ENCODE measurements at regions not wholly inside any gene's neighbourhood (a gene's known extent, or its start where the extent isn't known, plus 50 kb on each side); places are given as distances from the start of the nearest gene placed in this dataset.

- DNase-seq (ENCODE audit: low spot score) (no peak), FAIRE-seq (no peak), ATAC-seq (no peak)
- intact Hi-C loops (cut with micrococcal nuclease; ENCODE audit: unreplicated experiment), result no loop called here
- H3K36me3 ChIP-seq (replicated peaks in 1 of 2; ENCODE audit: control insufficient read depth in 1 of 2, insufficient read depth in 2 of 2, low read length in 2 of 2), result no peaks in the 10 kb centered on the region
- WGBS (ENCODE audit: low lambda C conversion rate), result 0% methylated on average over 3 of the region's 3 CpGs
- H3K4me1 ChIP-seq (ENCODE audit: insufficient read depth, low read length), result no peaks in the 10 kb centered on the region
- no TSS peak for BruUV-seq (replicated peaks)
- POLR2A ChIA-PET, result no interaction called here
- no peak overlapping the region for H3K4me2 ChIP-seq (ENCODE audit: low read depth, low read length)
- no peaks in the 10 kb centered on the region for H3K27me3 ChIP-seq (ENCODE audit: control insufficient read depth in 1 of 2, insufficient read depth in 2 of 2, low read length in 2 of 2)
- H3K9me3 ChIP-seq (ENCODE audit: low read length), result peaks cover 28% of the 10 kb centered on the region; the same call in 1 of the 2 replicates
- in situ Hi-C loops (cut with HindIII; ENCODE audit: extremely low pct_ligation_motif_present, low pct_unique_long_range_greater_than_20kb), result no loop called here
- no peak overlapping the region for H3K4me3 ChIP-seq (replicated peaks in 1 of 3; ENCODE audit: insufficient read depth in 1 of 3, low read depth in 2 of 3, low read length in 3 of 3)
- CTCF ChIA-PET (ENCODE audit: low intra/inter-chr PET ratio, low total read pairs), result no interaction called here
- no peaks in the 10 kb centered on the region for H4K20me1 ChIP-seq (ENCODE audit: insufficient read depth, low read length)
- H2AFZ ChIP-seq (ENCODE audit: low read length), result no peak overlapping the region
- TF ChIP-seq GZF1 (CRISPR knock-in tag; IDR thresholded peaks at IDR 0.05) (no peak), ZFAT (CRISPR knock-in tag; conservative IDR thresholded peaks at IDR 0.05) (no peak), TRIM24 (CRISPR knock-in tag; IDR thresholded peaks at IDR 0.05) (no peak)
- H3K27ac ChIP-seq (ENCODE audit: extremely low read length, insufficient read depth, low read length), result no peak overlapping the region
- H3K79me2 ChIP-seq (ENCODE audit: insufficient read depth, low read length), result no peaks in the 10 kb centered on the region
- no peak overlapping the region for H3K9ac ChIP-seq (ENCODE audit: insufficient read depth, low read depth, low read length)
Observed at GRCh38 chr9:25613709-25614108, 64.5 kb downstream of the TUSC1 start.

- DNase-seq (ENCODE audit: low spot score) (no peak), FAIRE-seq (no peak), ATAC-seq (no peak)
- no peaks in the 10 kb centered on the region for H3K4me1 ChIP-seq (ENCODE audit: insufficient read depth, low read length)
- ChIA-PET CTCF (ENCODE audit: low intra/inter-chr PET ratio, low total read pairs) (no interaction called here), POLR2A (no interaction called here)
- no peaks in the 10 kb centered on the region for H3K36me3 ChIP-seq (replicated peaks in 1 of 2; ENCODE audit: control insufficient read depth in 1 of 2, insufficient read depth in 2 of 2, low read length in 2 of 2)
- no peak overlapping the region for H2AFZ ChIP-seq (ENCODE audit: low read length)
- H3K4me2 ChIP-seq (ENCODE audit: low read depth, low read length), result no peak overlapping the region
- intact Hi-C loops (cut with micrococcal nuclease; ENCODE audit: unreplicated experiment) (no loop called here), in situ Hi-C loops (cut with HindIII; ENCODE audit: extremely low pct_ligation_motif_present, low pct_unique_long_range_greater_than_20kb) (no loop called here)
- no peak overlapping the region for H3K4me3 ChIP-seq (replicated peaks in 1 of 3; ENCODE audit: insufficient read depth in 1 of 3, low read depth in 2 of 3, low read length in 3 of 3)
- BruUV-seq (replicated peaks), result no TSS peak
- no peaks in the 10 kb centered on the region for H3K79me2 ChIP-seq (ENCODE audit: insufficient read depth, low read length)
- H3K27ac ChIP-seq (ENCODE audit: extremely low read length, insufficient read depth, low read length), result no peak overlapping the region
- H4K20me1 ChIP-seq (ENCODE audit: insufficient read depth, low read length), result no peaks in the 10 kb centered on the region
- no peaks in the 10 kb centered on the region for H3K27me3 ChIP-seq (ENCODE audit: control insufficient read depth in 1 of 2, insufficient read depth in 2 of 2, low read length in 2 of 2)
- no peak overlapping the region for H3K9ac ChIP-seq (ENCODE audit: insufficient read depth, low read depth, low read length)
- peaks cover 29% of the 10 kb centered on the region for H3K9me3 ChIP-seq (ENCODE audit: low read length)
- no peak for TF ChIP-seq TRIM22 (IDR thresholded peaks at IDR 0.05)
- no peak for TF ChIP-seq ESRRA (CRISPR knock-in tag; IDR thresholded peaks at IDR 0.05; ENCODE audit: low read depth)
- TF ChIP-seq HOMEZ (CRISPR knock-in tag; IDR thresholded peaks at IDR 0.05; ENCODE audit: low read depth), result no peak
- no peak for TF ChIP-seq JUND (CRISPR knock-in tag; IDR thresholded peaks at IDR 0.05)
- TF ChIP-seq ZNF660 (CRISPR knock-in tag; IDR thresholded peaks at IDR 0.05; ENCODE audit: borderline replicate concordance, low read depth), result no peak
- TF ChIP-seq RXRB (CRISPR knock-in tag; IDR thresholded peaks at IDR 0.05; ENCODE audit: borderline replicate concordance), result no peak
- TF ChIP-seq ZNF598 (CRISPR knock-in tag; IDR thresholded peaks at IDR 0.05; ENCODE audit: borderline replicate concordance), result no peak
- no peak for TF ChIP-seq SMAD3 (CRISPR knock-in tag; IDR thresholded peaks at IDR 0.05)
- TF ChIP-seq ZNF580 (CRISPR knock-in tag; IDR thresholded peaks at IDR 0.05; ENCODE audit: borderline replicate concordance, low read depth), result no peak
- TF ChIP-seq BCL3 (CRISPR knock-in tag; IDR thresholded peaks at IDR 0.05), result no peak
- no peak for TF ChIP-seq SP4 (CRISPR knock-in tag; IDR thresholded peaks at IDR 0.05)
Observed at GRCh38 chr9:25603106-25603505, 75.1 kb downstream of the TUSC1 start.

All from HepG2 (cell line).